ENCODE measurements at regions not wholly inside any gene's neighbourhood (a gene's known extent, or its start where the extent isn't known, plus 50 kb on each side); places are given as distances from the start of the nearest gene placed in this dataset.
"Not testable (repeated sequence)": the region's sequence is repeated elsewhere in the genome, so short reads cannot be mapped to it uniquely, and the experiment has no call there.

DNA sequence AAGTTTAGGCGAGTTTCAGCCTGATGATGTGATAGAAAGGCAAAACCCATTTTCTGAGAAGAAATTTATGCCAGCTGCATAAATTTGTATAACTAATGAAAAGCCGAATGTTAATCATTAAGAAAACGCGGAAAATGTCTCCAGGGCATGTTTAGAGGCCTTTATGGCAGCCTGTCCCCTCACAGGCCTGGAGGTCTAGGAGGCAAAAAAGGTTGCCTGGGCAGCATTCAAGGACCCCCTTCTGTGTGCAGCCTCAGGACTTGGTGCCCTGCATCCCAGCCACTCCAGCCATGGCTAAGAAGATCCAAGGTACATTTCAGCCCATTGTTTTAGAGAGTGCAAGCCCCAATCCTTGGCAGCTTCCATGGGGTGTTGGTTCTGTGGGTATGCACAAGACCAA is 614.2 kb downstream of the SLITRK5 start:
- DNase-seq (ENCODE audit: low spot score) = no peak
- H3K27ac ChIP-seq = no peak overlapping the region
- WGBS (ENCODE audit: low lambda C conversion rate, missing lambda C conversion rate) = 88% methylated on average over 4 of the region's 4 CpGs
- no peaks in the 10 kb centered on the region for H3K9me3 ChIP-seq (ENCODE audit: low read depth)
- no peak overlapping the region for H3K4me2 ChIP-seq
- H3K4me1 ChIP-seq (ENCODE audit: insufficient read depth) = no peaks in the 10 kb centered on the region
- no peak for TF ChIP-seq CTCF (IDR thresholded peaks at IDR 0.05; ENCODE audit: poor library complexity)
- no peak for TF ChIP-seq EZH2phosphoT487 (IDR thresholded peaks at IDR 0.05; ENCODE audit: low read depth, severe bottlenecking, unreplicated experiment)
- TF ChIP-seq EZH2 (IDR thresholded peaks at IDR 0.05; ENCODE audit: borderline replicate concordance) = no peak
- H3K79me2 ChIP-seq = no peaks in the 10 kb centered on the region
- H2AFZ ChIP-seq = no peak overlapping the region
- H4K20me1 ChIP-seq (ENCODE audit: insufficient read depth, poor library complexity, severe bottlenecking) = no peaks in the 10 kb centered on the region
- H3K4me3 ChIP-seq = no peak overlapping the region
- H3K27me3 ChIP-seq = no peaks in the 10 kb centered on the region
- no peaks in the 10 kb centered on the region for H3K36me3 ChIP-seq (replicated peaks; ENCODE audit: insufficient read depth, low read depth)
- no peaks in the 10 kb centered on the region for H3K9me2 ChIP-seq (replicated peaks; ENCODE audit: insufficient read depth)

GRCh38 chr13:88288326-88288725 is 617.2 kb downstream of the SLITRK5 start:
- H3K9me2 ChIP-seq (replicated peaks; ENCODE audit: insufficient read depth) = no peaks in the 10 kb centered on the region
- no peaks in the 10 kb centered on the region for H3K79me2 ChIP-seq
- no peaks in the 10 kb centered on the region for H3K36me3 ChIP-seq (replicated peaks; ENCODE audit: insufficient read depth, low read depth)
- no peak overlapping the region for H3K27ac ChIP-seq
- no peaks in the 10 kb centered on the region for H3K4me1 ChIP-seq (ENCODE audit: insufficient read depth)
- no peak for DNase-seq (ENCODE audit: low spot score)
- no peaks in the 10 kb centered on the region for H3K9me3 ChIP-seq (ENCODE audit: low read depth)
- H2AFZ ChIP-seq = no peak overlapping the region
- no peak overlapping the region for H3K4me3 ChIP-seq
- H3K4me2 ChIP-seq = no peak overlapping the region
- no peaks in the 10 kb centered on the region for H3K27me3 ChIP-seq
- H4K20me1 ChIP-seq (ENCODE audit: insufficient read depth, poor library complexity, severe bottlenecking) = no peaks in the 10 kb centered on the region
- TF ChIP-seq CTCF (IDR thresholded peaks at IDR 0.05; ENCODE audit: poor library complexity) (no peak), EZH2 (IDR thresholded peaks at IDR 0.05; ENCODE audit: borderline replicate concordance) (no peak), EZH2phosphoT487 (IDR thresholded peaks at IDR 0.05; ENCODE audit: low read depth, severe bottlenecking, unreplicated experiment) (no peak)
- WGBS (ENCODE audit: low lambda C conversion rate, missing lambda C conversion rate) = 87% methylated on average over 1 of the region's 1 CpG

DNA sequence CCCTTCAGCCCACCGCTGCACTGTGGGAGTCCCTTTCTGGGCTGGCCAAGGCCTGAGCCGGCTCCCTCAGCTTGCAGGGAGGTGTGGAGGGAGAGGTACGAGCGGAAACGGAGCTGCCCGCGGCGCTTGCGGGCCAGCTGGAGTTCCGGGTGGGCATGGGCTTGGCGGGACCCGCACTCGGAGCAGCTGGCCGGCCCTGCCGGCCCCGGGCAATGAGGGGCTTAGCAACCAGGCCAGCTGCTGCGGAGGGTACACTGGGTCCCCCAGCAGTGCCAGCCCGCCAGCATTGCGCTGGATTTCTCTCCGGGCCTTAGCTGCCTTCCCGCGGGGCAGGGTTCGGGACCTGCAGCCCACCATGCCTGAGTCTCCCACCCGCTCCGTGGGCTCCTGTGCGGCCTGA is 620.6 kb downstream of the SLITRK5 start:
- H4K20me1 ChIP-seq (ENCODE audit: insufficient read depth, poor library complexity, severe bottlenecking); H3K4me2 ChIP-seq; H3K36me3 ChIP-seq (replicated peaks; ENCODE audit: insufficient read depth, low read depth); DNase-seq (ENCODE audit: low spot score); H3K4me3 ChIP-seq; H3K79me2 ChIP-seq; H3K9me3 ChIP-seq (ENCODE audit: low read depth); H3K4me1 ChIP-seq (ENCODE audit: insufficient read depth); H3K9me2 ChIP-seq (replicated peaks; ENCODE audit: insufficient read depth); H3K27me3 ChIP-seq; H2AFZ ChIP-seq; H3K27ac ChIP-seq: not testable (repeated sequence)
- WGBS (ENCODE audit: low lambda C conversion rate, missing lambda C conversion rate) = 99% methylated on average over 24 of the region's 26 CpGs

DNA sequence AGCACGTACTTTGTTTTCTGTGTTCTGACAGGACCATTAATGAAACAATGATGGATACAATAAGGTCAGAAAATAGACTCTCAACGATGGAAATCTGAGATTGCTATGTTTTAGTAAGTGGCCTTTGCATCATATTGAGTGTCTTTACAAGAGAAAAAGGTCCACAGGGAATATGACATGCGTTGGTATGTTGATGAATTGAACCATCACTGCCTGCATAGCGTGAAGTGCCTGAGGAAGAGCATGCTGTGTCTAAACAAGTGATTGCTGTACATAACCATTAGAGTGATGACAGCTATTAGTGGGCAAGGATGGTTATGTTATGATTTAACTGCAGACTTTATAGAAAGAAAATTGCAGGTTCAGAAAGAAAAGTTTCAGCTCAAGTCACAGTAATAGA is 623.2 kb downstream of the SLITRK5 start:
- H4K20me1 ChIP-seq (ENCODE audit: insufficient read depth, poor library complexity, severe bottlenecking) = no peaks in the 10 kb centered on the region
- no peak overlapping the region for H3K4me2 ChIP-seq
- no peak overlapping the region for H3K27ac ChIP-seq
- no peaks in the 10 kb centered on the region for H3K79me2 ChIP-seq
- H3K36me3 ChIP-seq (replicated peaks; ENCODE audit: insufficient read depth, low read depth) = no peaks in the 10 kb centered on the region
- TF ChIP-seq EZH2 (IDR thresholded peaks at IDR 0.05; ENCODE audit: borderline replicate concordance) = no peak
- no peak for DNase-seq (ENCODE audit: low spot score)
- H3K27me3 ChIP-seq = no peaks in the 10 kb centered on the region
- H3K9me3 ChIP-seq (ENCODE audit: low read depth) = no peaks in the 10 kb centered on the region
- H3K4me1 ChIP-seq (ENCODE audit: insufficient read depth) = no peaks in the 10 kb centered on the region
- no peak overlapping the region for H3K4me3 ChIP-seq
- H2AFZ ChIP-seq = no peak overlapping the region
- no peaks in the 10 kb centered on the region for H3K9me2 ChIP-seq (replicated peaks; ENCODE audit: insufficient read depth)
- WGBS (ENCODE audit: low lambda C conversion rate, missing lambda C conversion rate) = 77% methylated on average over 4 of the region's 4 CpGs

GRCh38 chr13:88303157-88303556 is 632.0 kb downstream of the SLITRK5 start:
- Histone ChIP-seq H2AFZ (no peak overlapping the region), H3K4me2 (no peak overlapping the region), H3K9me3 (ENCODE audit: low read depth) (no peaks in the 10 kb centered on the region), H3K4me3 (no peak overlapping the region), H3K79me2 (no peaks in the 10 kb centered on the region), H3K27ac (no peak overlapping the region), H3K36me3 (replicated peaks; ENCODE audit: insufficient read depth, low read depth) (no peaks in the 10 kb centered on the region), H3K27me3 (no peaks in the 10 kb centered on the region), H4K20me1 (ENCODE audit: insufficient read depth, poor library complexity, severe bottlenecking) (no peaks in the 10 kb centered on the region), H3K4me1 (ENCODE audit: insufficient read depth) (no peaks in the 10 kb centered on the region), H3K9me2 (replicated peaks; ENCODE audit: insufficient read depth) (no peaks in the 10 kb centered on the region)
- DNase-seq (ENCODE audit: low spot score) = no peak
- whole genome bisulfite sequencing (ENCODE audit: low lambda C conversion rate, missing lambda C conversion rate) = 74% methylated on average over 3 of the region's 3 CpGs
- TF ChIP-seq EZH2phosphoT487 (IDR thresholded peaks at IDR 0.05; ENCODE audit: low read depth, severe bottlenecking, unreplicated experiment) (no peak), EZH2 (IDR thresholded peaks at IDR 0.05; ENCODE audit: borderline replicate concordance) (no peak), CTCF (IDR thresholded peaks at IDR 0.05; ENCODE audit: poor library complexity) (no peak)
